Loucy (cell line): ENCODE measurements at regions not wholly inside any gene's neighbourhood (a gene's known extent, or its start where the extent isn't known, plus 50 kb on each side); places are given as distances from the start of the nearest gene placed in this dataset.

Experiments
- EZH2phosphoT487 ChIP-seq: fragments of 200-600 bp; IDR thresholded peaks from 2 replicates; pipeline ENCODE4 v1.6.1; 2018; ENCODE audit warnings: antibody characterized with exemption, mild to moderate bottlenecking, moderate library complexity, borderline replicate concordance
- TF ChIP-seq, protein P1 (sequence below): fragments of 200-600 bp; sonication (generic); conservative IDR thresholded peaks from 2 replicates; pipeline ENCODE4 v1.5.1; 2014; ENCODE audit warnings: mild to moderate bottlenecking, antibody characterized with exemption, low read length

DNA sequence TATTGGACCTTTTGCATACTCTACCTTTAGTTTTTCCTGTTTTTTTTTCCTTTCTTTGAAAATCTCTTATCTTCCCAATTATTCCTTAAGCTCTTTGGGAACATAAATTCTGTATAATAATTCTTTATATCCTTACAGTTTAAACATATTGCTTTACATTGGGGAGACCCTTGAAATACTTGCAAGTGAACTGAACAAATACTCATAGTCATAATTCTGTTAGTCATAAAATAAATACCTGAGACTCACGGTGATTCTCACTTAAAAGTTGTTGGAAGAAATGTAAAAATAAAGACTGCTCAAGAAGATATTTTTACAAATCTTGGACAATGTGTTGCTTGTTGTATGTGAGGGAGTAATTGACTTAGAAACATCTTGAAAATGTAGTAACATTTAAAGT lies 515.2 kb upstream of the POT1 start:
- TF ChIP-seq, protein P1, sequence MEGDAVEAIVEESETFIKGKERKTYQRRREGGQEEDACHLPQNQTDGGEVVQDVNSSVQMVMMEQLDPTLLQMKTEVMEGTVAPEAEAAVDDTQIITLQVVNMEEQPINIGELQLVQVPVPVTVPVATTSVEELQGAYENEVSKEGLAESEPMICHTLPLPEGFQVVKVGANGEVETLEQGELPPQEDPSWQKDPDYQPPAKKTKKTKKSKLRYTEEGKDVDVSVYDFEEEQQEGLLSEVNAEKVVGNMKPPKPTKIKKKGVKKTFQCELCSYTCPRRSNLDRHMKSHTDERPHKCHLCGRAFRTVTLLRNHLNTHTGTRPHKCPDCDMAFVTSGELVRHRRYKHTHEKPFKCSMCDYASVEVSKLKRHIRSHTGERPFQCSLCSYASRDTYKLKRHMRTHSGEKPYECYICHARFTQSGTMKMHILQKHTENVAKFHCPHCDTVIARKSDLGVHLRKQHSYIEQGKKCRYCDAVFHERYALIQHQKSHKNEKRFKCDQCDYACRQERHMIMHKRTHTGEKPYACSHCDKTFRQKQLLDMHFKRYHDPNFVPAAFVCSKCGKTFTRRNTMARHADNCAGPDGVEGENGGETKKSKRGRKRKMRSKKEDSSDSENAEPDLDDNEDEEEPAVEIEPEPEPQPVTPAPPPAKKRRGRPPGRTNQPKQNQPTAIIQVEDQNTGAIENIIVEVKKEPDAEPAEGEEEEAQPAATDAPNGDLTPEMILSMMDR = no peak
- no peak for TF ChIP-seq EZH2phosphoT487
